Muscle of arm (tissue), 1 donor: ENCODE measurements at regions not wholly inside any gene's neighbourhood (a gene's known extent, or its start where the extent isn't known, plus 50 kb on each side); places are given as distances from the start of the nearest gene placed in this dataset.
"Not testable (repeated sequence)": the region's sequence is repeated elsewhere in the genome, so short reads cannot be mapped to it uniquely, and the experiment has no call there.

Source experiments
- DNase-seq: peaks from one replicate; pipeline ENCODE4 v3.0.0-alpha.2; 2013

- no peak for DNase-seq
These were observed 862.8 kb downstream of the KCNT2 start for GRCh38 chr1:195745189-195746010.

GRCh38 chr1:195744256-195744655 is 864.0 kb downstream of the KCNT2 start:
- no peak for DNase-seq

DNA sequence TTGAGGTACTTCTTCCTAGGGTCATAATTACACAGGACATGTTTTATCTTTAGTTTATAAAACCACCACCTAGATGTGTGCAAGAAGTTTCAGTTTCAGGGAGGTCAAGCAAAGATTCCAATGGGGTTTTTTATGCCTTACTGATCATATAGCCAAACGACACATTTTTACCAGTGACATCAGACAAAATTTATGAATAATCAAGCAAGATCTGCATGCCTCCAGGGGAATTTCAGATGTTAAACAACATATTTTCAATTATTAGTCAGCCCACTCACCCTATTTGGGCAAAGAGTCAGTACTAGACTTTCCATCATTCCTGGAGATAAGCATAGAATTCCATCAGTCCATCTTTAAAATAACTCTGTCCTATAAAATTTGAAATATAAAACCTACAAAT is 867.4 kb downstream of the KCNT2 start:
- no peak for DNase-seq

DNA sequence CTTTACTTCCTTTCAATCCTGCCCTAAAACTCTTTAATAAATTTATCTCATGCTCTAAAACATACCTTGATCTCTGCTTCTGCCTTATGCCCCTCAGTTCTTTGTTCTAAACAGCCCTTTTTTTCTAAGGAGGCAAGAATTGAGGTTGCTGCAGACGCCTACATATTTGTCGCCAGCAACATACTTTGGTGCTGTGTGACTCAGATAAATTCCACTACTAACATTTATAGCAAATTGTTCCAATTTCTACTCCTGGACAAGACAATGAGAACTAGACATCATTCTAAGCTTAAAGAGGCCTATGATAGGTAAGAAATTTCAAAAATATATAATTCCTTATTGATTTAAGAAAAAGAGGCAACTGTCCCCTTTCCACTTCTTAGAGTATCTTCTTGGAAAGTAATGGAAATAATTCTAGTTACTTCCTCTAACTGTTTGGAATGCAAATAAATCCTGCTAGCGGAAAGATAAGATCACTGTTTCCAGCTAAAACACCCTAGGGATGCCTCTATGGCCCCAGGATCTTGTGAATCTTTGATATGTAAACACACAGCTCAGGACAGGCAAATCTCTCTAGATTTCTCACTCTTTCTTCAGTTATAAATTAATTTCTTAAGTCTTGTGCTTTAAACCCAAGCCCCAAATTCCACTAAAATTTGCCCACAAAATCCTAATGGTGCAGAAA is 869.1 kb downstream of the KCNT2 start:
- DNase-seq, result peak; percentile 16

DNA sequence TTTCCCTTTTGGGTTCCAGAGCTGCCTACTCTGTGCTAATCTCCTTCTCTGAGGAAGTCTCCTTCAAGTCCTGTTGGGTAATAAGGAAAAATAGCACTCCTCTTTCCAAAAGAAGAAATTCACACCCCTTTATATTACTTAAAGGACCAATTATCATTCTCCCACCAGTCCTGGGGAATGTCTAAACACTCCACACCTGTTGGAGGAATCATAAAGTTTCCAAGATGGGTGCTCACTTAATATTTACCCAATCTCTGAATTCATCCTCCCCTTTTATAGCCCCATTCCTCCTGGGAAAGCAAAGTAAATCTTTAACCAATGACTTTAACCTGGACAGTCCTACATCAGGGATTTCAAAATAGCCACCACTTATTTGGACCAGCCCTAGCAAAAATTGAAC is 873.1 kb downstream of the KCNT2 start:
- no peak for DNase-seq

- DNase-seq, result no peak
These were observed 874.4 kb downstream of the KCNT2 start for GRCh38 chr1:195733826-195734225.

- DNase-seq, result no peak
These were observed 874.8 kb downstream of the KCNT2 start for GRCh38 chr1:195733408-195733807.

GRCh38 chr1:195731385-195731784 is 876.9 kb downstream of the KCNT2 start:
- DNase-seq, result no peak

- no peak for DNase-seq
These were observed 884.4 kb downstream of the KCNT2 start for GRCh38 chr1:195723796-195724194.

DNA sequence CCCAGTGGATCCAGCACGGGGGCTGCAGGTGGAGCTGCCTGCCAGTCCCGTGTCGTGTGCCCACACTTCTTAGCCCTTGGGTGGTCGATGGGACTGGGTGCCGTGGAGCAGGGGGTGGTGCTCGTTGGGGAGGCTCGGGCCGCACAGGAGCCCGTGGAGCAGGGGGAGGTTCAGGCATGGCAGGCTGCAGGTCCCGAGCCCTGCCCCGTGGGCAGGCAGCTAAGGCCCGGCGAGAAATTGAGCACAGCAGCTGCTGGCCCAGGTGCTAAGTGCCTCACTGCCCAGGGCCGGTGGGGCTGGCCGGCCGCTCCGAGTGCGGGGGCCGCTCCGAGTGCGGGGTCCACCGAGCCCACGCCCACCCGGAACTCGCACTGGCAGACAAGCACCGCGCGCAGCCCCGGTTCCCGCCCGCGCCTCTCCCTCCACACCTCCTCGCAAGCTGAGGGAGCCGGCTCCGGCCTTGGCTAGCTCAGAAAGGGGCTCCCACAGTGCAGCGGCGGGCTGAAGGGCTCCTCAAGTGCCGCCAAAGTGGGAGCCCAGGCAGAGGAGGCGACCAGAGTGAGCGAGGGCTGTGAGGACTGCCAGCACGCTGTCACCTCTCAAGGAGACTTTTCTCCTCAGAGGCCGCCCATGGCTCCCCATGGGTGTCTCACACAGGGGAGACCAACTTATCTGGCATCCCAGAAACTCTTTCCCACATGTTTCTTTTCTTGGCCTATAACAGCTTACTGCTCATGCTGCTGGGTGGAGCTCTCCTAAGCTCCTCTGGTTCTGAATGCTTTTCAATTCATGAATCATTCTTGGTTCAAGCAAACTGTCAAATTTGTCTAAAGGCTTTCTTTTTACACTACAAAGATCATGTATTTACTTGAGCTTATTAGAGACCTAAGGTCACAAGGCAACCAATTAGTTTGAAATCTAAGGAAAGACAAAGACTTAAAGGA is 885.1 kb downstream of the KCNT2 start:
- DNase-seq, result not testable (repeated sequence)

DNA sequence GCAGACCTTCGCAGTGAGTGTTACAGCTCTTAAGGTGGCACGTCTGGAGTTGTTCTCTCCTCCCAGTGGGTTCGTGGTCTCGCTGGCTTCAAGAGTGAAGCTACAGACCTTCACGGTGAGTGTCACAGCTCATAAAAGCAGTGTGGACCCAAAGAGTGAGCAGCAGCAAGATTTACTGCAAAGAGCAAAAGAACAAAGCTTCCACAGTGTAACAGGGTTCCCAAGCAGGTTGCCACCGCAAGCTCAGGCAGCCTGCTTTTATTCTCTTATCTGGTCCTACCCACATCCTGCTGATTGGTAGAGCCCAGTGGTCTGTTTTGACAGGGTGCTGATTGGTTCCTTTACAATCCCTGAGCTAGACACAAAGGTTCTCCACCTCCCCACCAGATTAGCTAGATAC is 886.1 kb downstream of the KCNT2 start:
- DNase-seq, result not testable (repeated sequence)

- no peak for DNase-seq
These were observed 886.8 kb downstream of the KCNT2 start for GRCh38 chr1:195721210-195721971.

DNA sequence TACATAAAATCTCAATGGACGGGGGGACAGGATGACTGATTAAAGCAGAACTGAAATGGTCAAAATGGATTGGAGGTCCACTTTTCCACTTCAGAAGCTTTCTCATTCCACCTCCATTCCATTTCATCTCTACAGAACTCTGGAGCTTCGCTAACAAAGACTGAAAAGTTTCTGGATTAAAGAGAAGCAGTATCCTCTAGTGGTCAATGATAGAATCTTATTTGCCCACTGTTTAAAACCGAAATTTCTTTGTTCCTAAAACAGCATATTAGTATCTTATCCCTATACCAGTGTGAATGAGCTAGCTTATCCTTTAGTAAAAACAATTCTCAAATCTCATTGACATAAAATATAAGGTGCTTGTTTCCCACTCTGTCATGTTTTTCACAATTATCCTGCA is 890.6 kb downstream of the KCNT2 start:
- no peak for DNase-seq

- no peak for DNase-seq
These were observed 892.6 kb downstream of the KCNT2 start for GRCh38 chr1:195715652-195716051.

GRCh38 chr1:195714248-195714647 is 894.0 kb downstream of the KCNT2 start:
- no peak for DNase-seq

GRCh38 chr1:195709821-195710220 is 898.4 kb downstream of the KCNT2 start:
- no peak for DNase-seq

GRCh38 chr1:195704028-195704427 is 904.2 kb downstream of the KCNT2 start:
- DNase-seq, result no peak

DNA sequence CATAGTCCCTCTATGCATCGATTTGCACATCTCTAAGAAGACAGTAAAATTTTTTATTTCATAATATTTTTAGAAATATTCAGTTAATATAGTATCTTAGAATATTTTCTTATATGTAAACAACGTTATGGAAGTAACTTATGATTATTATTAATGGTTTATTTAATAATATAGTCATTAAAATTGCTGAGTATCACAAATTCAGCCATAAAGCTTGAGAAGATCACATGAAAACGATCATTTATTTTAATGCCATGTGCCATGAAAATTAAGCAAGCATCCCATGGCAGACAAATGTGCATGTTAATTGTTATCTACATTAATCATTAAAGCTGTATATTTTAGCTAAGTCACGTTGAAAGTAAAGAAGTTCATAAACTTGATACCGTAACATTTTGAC is 907.1 kb downstream of the KCNT2 start:
- no peak for DNase-seq

GRCh38 chr1:195697130-195697529 is 911.1 kb downstream of the KCNT2 start:
- DNase-seq, result no peak

- no peak for DNase-seq
These were observed 921.5 kb downstream of the KCNT2 start for GRCh38 chr1:195686764-195687163.

GRCh38 chr1:195664628-195665027 is 943.6 kb downstream of the KCNT2 start:
- DNase-seq, result no peak
